ENCODE measurements at regions not wholly inside any gene's neighbourhood (a gene's known extent, or its start where the extent isn't known, plus 50 kb on each side); places are given as distances from the start of the nearest gene placed in this dataset.

DNA sequence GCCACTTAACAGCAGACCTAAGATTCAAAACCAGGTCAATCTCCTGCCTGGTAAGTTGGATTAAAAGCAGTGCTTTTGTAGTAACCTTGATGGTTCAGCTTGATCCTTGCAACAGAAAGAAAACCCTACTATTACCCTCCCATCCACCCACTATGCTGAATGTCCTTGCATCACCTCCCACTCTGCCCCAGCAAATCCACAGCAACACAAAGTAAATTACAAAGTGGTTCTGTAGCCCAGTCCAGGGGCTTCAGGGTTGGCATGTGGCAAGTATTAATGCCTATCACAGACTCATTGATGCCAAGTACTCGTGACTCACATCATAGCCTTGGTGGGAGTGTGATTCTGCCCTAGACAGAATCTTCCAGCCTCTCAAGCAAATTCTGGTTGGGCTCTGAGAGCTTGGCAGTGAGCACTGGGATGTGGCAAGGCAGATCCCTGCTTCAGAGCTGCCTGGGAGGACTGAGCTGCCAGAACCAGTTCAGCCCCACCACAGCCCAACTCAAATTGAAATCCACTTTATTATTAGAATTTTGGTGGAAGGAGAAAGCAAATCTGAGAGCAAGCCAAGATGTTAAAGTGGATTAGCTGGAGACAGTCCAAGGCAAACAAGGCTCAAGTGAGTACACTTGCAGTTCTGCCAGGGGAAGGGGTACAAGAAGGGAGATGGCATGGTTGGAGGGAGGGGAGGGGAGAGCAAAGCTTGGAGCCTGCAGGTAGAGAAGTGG, 225.8 kb upstream of the UMPS start:
- TF ChIP-seq, protein P1, sequence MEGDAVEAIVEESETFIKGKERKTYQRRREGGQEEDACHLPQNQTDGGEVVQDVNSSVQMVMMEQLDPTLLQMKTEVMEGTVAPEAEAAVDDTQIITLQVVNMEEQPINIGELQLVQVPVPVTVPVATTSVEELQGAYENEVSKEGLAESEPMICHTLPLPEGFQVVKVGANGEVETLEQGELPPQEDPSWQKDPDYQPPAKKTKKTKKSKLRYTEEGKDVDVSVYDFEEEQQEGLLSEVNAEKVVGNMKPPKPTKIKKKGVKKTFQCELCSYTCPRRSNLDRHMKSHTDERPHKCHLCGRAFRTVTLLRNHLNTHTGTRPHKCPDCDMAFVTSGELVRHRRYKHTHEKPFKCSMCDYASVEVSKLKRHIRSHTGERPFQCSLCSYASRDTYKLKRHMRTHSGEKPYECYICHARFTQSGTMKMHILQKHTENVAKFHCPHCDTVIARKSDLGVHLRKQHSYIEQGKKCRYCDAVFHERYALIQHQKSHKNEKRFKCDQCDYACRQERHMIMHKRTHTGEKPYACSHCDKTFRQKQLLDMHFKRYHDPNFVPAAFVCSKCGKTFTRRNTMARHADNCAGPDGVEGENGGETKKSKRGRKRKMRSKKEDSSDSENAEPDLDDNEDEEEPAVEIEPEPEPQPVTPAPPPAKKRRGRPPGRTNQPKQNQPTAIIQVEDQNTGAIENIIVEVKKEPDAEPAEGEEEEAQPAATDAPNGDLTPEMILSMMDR (IDR thresholded peaks at IDR 0.05) = no peak
- no peak for TF ChIP-seq POLR2A (IDR thresholded peaks at IDR 0.05)

All from right lobe of liver (tissue), 4 donors.